Kidney glomerular epithelial cell (primary cell): ENCODE measurements at regions not wholly inside any gene's neighbourhood (a gene's known extent, or its start where the extent isn't known, plus 50 kb on each side); places are given as distances from the start of the nearest gene placed in this dataset.
"Not testable (repeated sequence)": the region's sequence is repeated elsewhere in the genome, so short reads cannot be mapped to it uniquely, and the experiment has no call there.

Experiments
- DNase-seq: peaks from one replicate; lab custom pipeline; 2025; lab: John Stamatoyannopoulos, UW

DNA sequence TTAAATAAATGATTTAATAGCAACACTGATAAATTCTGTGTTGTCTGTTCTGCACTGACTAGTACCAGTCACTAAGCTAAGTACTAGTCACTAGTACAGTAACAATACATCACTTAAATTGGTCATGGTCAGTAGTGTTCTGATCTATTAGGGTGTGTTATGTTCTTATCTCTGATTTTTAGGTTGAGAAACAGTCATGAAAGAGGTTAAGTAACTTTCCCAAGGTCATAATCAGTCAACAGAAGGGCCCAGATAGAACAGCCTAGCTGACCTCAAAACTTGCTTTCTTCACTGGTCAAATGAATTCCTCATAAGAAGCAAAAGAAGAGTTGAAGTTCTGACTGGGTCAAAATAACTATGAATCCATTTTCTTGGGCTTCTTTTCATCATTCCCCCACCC is 1492.7 kb downstream of the MAT2B start:
- DNase-seq, result no peak

DNA sequence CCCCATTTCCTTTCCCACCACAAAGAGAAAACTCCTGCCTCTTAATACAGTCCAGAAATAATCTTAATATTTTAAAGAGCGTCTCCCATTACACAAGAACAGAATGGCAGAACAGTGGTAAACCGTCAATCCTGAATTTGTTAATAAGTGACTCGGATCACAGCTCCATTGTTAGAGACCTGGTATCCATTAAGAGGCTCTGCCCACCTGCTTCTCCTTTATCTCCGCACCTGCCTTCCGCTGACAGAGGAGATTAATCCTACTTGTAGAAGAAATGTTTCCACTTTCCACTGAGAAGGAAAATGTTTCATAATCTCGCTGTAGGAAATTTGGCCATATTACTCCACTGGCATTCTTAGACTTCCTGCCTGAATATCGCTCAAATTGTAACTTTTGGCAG is 1493.2 kb downstream of the MAT2B start:
- no peak for DNase-seq

DNA sequence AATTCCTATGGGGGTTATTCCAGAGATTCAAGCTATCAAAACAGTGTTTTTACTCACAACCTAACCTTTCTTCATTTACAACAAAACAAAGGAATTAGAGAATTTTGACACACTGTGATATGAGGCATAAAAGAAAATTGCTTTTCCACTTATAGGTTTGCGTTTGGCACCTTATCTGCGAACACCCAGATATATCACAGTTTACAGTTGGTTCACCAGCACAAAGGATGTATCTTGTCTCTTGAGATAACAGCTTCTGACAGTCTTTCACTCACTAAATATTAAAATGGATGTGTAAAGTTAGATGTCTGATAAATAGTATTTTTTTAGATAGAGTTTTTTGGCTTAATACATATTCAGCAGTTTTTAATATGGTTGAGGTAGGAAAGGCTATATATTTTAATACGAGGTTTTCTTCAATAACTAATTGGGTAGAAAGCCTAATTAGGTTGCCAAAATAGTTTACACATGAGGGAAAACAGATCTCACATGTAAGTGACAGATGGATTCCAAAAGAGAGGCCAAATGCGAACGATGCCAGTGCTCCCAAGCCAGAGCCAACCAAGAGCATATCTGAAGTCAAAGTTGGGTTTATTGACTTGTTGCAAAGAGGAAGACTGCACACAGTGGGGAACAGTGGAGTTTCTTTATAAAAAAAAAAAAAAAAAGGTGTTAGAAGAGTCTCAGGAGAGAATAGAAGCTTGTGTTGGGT is 1495.2 kb downstream of the MAT2B start:
- no peak for DNase-seq

DNA sequence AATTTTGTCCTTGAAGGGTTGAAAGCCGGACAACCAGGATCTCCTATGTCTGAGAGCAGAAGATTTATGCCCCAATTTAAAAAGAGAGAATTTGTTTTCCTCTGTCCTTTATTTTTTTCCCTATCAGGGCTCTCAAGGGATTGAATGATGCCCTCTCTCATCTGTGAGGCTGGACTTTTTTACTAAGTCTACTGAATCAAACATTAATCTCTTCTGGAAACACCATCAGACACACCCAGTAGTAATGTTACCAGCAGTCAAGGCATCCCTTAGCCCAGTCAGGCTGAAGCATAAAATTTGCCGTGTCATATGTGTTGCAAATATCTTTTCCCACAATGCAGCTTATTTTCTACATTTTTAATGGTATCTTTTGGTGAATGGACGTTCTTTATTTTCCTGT is 1497.9 kb downstream of the MAT2B start:
- DNase-seq, result no peak

DNA sequence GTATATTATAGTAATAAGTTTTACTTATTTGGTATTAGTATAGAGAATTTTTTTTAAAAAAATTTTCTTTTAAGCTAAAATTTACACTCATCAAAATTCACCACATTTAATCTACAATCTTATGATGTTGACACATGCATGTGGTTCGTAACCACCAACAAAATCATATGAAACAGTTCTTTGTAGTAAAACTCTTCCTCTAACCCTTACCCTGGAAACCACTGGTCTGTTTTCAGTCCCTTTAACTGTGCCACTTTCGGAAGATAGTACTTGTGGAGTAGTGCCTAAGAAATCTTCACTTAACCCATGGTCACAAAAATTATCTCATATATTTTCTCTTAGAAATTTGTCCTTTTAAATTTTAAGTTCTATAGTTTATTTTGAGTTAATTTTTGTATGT is 1498.8 kb downstream of the MAT2B start:
- DNase-seq, result no peak

DNA sequence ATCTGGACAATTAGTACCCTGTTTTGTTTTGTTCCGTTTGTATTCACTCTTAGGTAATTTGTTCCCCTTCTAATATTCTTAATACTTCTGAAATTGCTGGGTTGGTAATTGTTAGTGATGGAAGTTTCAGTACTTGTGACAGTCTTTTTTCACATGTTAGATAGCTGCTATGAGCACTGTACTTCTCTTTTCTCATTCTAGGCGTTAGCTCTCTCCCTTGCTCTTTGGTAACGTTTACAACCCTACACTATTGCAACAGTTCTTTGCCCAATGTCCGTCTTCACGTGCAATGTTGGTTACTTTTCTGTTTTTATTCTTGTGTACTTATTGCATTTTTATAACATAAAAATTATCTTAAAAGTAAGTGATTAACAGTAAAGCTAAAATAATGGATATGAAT is 1509.0 kb downstream of the MAT2B start:
- no peak for DNase-seq

DNA sequence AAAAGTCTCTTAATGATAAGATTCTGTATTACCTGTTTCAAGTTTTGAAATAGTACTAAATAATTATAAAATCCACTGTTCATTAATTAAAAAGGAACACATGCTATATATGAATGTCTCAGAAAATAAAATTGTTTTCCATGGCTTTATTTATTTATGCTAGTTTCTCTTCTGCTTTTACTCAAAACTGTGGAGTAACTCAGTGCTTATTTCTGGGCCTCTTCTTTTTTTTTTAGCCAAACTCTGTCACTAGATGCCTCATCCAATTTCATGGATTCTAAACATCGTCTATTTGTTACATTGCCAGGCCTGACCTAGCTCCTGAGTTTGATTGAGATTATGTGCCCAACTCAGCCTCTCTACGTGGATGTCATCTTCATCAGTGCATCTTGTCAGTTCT is 1509.7 kb downstream of the MAT2B start:
- DNase-seq, result no peak

DNA sequence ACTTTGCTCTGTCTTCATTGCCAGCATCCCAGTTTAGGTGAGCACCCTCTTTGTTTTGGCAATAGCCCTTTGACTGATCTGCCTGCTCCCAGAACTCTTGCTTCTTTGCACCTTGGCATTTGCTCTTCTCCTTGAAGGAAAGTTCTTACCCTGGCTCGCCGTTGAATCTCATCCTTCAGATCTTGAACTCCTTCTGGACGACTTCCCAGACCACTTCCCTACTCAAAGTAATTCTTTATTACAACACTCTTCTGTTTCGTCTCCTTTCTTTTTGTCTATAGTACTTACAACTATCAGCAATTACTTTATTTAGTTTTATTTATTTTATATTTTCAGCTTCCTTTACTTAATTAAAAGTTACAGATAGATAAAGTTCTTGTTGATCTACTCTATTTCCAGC is 1510.1 kb downstream of the MAT2B start:
- DNase-seq, result no peak

DNA sequence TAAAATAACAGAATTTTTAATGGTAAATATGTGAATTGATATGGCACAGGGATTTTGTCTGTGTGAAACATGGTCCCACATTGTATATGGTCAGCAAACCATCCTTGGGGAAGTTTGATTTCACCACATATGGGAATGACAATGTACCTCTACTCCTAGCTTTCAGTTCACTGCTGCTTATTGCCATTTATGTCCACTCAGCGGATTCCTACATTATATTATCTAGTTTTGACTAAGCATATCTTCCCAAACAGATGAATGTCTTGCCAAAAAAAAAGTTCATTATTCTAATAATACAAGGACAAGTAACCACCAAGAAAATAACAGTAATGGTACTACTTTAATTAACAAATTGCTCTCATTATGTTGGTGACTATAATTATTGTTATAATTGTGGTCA is 1521.6 kb downstream of the MAT2B start:
- DNase-seq, result no peak

DNA sequence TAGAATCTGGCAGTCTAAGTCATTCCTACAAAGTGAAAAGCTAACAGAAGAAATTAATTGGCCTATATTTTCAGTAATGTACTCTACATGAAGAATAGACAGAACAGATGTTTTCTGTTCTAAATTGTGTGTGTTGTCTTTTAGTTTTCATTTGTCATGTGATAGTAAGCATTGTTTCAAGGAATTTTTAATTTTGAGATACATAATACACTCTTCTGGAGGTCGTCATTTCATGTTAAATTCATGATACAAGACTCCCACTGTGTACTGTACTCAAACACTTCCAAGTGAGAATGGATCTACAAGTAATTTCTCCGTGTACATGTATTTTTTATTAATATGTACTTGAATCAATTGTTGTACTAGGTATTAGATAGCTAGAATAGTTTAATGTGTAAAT is 1522.9 kb downstream of the MAT2B start:
- DNase-seq, result no peak

DNA sequence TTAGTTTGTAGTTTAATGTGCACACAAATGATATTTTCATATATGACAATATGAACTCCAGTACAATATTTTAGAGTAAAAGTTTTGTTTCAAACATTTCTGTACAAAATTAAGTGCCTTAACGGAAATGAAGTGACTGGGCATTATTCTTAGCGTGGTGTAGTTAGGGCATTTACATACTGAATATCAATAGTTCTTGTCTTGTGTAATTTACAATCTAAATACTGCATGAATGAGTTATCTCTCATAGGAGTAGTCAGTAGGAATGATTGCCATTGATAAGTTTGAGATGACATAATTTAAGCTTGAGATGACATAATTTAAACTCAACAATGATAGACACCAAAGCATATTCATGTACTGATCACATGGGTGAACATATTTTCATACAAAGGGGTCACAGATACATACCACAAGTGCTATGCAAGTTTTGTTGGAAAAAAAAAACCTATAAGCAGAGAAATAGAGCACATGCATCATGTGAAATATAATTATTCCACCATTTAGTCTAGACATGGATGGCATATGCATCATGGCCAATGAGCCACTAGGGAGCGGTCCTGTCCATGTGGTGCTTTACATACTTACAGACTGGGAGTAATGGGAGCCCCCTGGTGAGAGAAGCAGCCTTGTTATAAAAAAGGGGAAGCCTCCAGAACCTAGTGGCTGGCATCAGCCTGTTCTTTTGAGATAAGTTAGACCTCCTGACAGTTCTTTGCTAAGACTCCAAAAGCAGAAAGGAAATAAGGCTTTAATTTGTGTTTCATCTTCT is 1523.9 kb downstream of the MAT2B start:
- peak; percentile 4 for DNase-seq

DNA sequence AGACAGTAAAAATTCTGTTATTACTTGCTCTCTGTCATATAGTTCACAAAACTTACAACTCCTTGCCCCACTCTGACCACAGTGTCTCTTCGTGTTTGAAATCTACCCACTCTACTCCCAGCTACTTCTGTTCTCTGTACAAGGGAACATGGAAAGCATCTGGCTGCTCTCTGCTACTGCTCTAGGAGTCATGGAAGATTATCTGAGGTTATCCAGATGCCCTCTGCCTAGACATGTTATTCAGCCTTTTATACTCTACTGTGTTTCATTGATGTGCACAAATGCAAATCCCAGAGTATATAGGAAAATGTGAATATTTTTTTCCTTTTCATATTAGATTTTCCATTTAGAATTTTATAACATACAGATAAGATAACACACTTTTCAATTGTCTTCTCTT is 1525.6 kb downstream of the MAT2B start:
- no peak for DNase-seq

DNA sequence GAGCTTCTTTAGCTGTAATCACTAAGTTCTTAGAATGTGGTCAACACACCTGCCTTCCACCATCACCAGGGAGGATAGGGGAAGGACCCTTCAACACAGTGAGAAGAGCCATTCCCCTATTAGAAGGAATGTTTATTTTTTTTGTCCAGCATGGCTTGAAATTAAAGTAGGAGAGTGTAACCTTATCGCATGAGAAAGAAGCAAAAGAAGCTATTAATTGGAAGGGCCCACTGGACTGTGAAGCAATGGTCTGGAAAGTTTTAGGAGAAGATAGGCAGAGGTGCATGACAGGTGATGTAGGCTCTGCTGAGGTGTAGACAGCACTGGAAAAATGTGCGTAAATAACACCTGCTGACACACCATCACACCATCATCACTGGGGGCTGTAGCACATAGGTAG is 1526.0 kb downstream of the MAT2B start:
- no peak for DNase-seq

DNA sequence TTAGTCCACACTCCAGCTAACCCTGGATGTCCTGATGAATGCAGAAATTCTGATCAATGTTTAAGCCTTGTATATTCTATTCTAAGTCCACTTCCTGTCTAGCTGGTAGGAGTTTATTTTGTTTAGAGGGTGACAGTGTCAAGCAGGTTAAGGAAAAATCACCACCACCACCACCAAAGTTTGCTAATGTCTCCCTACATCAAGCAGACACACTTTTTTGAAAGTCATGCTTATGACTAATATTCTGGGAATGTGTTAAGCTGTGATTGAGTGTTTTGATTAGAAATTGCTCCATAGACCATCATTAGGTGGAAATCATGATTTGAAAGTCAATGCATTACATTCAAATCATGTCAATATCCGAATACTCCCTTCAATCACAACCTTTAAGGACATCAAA is 1530.1 kb downstream of the MAT2B start:
- peak; percentile 44 for DNase-seq

DNA sequence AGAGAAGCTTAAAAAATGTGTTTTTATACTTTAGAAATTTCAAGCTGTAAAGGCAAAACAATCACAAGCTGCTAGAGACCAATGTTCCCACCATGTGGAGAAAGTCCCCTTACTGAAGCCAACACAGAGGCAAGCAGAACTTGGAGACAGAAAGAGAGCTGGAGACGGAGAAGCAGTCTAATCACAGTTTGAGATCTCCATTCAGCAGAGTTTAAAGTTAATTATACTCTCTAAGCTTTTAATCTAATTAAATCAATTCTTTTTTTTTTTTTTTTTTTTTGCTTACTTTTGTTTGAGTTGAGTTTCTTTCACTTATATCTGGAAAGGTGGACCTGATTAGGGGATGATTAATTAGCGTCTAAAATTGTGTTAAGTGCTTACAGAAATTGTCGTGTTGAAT is 1534.3 kb downstream of the MAT2B start:
- DNase-seq, result no peak

DNA sequence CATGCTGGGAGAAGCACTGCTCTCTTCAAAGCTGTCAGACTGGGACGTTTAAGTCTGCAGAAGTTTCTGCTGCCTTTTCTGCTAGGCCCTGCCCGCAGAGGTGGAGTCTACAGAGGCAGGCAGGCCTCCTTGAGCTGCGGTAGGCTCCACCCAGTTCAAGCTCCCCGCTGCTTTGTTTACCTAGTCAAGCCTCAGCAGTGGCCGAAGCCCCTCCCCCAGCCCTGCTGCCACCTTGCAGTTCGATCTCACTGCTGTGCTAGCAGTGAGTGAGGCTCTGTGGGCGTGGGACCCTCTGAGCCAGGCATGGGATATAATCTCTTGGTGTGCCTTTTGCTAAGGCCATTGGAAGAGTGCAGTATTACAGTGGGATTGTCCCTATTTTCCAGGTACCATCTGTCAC is 1540.5 kb downstream of the MAT2B start:
- DNase-seq, result not testable (repeated sequence)

DNA sequence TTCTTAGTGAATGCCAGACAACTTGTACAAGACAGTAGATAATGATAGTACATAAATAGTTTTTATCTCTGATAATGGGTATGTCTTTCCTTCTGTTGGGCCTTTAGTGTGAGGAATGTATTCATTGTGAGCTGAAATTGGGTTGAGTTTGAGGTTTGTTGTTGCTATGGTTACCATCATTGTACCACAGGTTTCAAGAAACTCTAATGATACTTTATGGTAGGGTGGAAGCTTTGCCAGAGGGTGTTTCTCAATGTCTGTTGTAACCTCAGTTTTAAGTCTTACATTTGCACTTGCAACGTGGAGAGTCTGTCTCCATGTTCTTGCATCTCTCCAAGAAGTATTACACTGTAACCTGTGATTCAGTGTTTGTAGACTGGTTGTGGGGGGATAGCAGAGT is 1550.1 kb downstream of the MAT2B start:
- no peak for DNase-seq

DNA sequence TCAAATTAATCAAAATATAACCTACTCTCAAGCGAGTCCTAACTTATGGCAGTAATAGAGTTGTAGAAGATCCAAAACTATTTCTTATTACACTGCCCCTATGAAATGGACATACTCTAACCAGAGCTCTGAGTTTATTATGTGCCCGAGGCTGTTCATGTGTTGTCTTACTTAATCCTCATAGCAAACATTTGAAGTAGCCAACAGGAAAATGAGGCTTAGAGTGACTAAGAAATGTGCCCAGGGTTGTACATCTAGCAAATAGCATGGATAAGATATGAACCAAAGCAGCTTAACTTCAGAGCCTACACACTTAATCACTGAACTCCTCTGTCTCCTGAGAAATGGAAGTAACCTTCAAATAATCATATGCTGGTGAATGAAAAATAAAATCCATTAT is 1551.7 kb downstream of the MAT2B start:
- no peak for DNase-seq

DNA sequence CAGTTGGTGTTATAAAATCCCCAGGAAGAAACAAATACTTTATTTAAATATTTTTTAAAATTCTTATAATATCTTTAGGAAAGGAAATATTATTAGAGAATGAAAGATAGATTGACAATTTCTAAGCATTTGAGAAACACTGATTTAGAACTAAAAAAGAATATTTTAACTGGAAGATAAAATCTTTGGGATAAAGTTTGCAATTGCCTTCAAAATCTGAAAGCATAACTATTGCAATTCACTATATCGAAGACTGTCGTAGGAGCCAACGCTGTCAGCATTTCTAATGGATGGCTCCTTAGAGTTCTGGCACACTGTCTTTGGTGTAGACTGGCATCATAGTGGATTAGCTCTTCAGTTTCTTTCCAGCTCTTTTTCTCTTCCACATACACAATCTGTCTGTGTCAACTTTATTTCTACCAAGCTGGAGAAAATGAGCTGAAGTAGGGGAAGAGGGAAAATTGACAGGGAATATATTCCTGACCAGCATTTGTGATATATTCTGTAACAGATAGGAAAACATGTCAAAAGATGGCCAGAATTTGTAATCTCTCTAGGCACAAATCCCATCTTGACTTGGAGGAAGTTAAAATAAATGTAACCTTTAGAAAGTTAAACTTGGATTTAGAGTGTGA is 1561.4 kb downstream of the MAT2B start:
- no peak for DNase-seq

DNA sequence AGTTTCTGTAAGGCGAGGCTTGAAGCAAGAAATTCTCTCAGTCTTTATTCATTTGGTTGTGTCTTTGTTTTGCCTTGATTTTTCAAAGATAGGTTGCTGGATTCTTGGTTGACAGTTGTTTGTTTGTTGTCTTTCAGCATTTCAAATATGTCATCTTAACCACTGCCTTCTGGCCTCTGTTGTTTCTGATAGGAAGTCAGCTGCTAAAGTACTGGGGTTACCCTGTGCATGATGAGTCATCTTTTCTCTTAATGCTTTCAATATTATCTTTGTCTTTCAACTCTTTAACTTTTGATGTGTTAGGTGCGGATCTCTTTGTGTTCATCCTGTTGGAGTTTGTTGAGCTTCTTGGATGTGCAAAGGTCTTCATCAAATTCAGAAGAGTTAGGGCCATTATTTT is 1571.3 kb downstream of the MAT2B start:
- DNase-seq, result no peak

DNA sequence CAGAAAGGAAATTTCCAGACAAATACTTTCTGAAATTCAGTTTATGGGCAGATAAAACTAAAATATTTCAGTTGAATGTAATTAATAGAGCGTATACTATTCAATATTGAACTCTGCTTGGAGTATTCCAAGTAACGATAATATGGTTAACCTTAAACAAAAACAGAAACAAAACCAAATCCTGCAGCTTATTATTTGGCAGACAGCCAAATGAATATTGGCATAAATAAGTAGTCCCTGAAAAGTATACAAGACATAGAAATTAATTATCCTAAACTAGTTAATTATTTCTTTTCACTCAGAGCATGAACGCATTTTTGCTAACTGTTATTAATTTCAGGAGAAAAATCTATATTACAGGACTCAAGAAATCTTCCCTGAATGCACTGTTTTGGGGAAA is 1574.0 kb downstream of the MAT2B start:
- no peak for DNase-seq

DNA sequence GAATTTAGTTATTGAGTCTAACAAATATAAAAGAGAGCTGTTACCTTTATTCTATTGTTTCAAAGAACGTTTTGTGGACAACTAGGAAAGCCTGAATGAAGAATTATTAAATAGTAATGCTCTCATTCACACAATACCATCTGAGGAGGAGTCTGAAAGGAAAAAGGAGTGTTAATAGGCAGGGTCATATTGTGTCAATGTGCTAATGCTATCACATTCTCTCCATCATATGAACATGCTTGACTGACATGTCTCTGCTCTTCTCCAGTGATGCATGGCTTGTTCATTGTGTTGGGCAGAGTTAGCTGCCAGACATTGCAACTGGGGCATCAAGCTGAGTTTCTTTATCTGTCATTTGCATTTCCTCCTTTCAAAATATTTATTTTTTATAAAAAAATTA is 1578.0 kb downstream of the MAT2B start:
- DNase-seq, result no peak

DNA sequence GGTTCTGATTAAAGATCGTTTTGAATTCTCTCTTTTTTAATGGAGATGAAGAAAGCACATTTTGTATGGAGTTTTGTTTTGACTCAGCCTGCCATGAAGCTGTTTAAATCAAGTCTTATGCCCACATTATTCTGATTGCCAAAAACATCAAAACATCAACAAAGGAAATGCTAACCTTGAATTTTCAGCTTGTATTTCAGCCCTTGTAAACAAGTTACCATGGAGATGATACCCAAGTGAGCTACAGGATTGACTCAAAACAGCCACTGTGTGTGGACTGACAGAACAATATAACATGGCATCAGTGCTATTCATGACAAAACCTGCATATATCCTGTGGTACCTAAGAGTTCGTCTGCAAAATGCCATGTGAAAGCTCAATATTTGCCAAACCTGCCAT is 1581.0 kb downstream of the MAT2B start:
- DNase-seq, result no peak
